ENCODE measurements at regions not wholly inside any gene's neighbourhood (a gene's known extent, or its start where the extent isn't known, plus 50 kb on each side); places are given as distances from the start of the nearest gene placed in this dataset.

DNA sequence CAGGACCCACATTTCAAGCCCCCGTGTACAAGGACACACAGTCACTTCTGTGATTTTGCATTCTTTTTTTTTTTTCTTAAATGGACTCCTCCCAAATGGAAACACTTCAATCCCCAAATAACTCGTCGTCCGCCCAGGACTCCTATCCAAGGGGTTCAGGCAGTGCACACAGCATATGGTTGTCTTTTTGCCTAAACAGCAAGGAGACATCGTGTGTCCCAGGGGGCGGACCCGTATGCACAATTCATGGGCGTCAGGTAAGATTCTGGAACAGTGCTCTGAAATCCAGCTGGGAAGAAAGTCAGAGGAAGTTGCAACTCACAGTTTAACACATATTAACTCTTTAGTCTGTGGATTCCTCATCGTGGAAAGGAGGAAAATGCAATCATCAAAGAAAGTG lies 231.3 kb downstream of the SHOX start:
- peaks cover 5% of the 10 kb centered on the region for H3K9me3 Mint-ChIP-seq (ENCODE audit: low read depth, unreplicated experiment)
- TF ChIP-seq, protein P1, sequence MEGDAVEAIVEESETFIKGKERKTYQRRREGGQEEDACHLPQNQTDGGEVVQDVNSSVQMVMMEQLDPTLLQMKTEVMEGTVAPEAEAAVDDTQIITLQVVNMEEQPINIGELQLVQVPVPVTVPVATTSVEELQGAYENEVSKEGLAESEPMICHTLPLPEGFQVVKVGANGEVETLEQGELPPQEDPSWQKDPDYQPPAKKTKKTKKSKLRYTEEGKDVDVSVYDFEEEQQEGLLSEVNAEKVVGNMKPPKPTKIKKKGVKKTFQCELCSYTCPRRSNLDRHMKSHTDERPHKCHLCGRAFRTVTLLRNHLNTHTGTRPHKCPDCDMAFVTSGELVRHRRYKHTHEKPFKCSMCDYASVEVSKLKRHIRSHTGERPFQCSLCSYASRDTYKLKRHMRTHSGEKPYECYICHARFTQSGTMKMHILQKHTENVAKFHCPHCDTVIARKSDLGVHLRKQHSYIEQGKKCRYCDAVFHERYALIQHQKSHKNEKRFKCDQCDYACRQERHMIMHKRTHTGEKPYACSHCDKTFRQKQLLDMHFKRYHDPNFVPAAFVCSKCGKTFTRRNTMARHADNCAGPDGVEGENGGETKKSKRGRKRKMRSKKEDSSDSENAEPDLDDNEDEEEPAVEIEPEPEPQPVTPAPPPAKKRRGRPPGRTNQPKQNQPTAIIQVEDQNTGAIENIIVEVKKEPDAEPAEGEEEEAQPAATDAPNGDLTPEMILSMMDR (IDR thresholded peaks at IDR 0.05; ENCODE audit: unreplicated experiment): no peak
- H3K27me3 Mint-ChIP-seq (ENCODE audit: unreplicated experiment): no peaks in the 10 kb centered on the region
- no peak overlapping the region for H3K4me3 Mint-ChIP-seq (ENCODE audit: low read depth, unreplicated experiment)
- intact Hi-C loops (cut with micrococcal nuclease; ENCODE audit: unreplicated experiment): no loop called here
- DNase-seq: no peak
- CTCF ChIA-PET: no interaction called here
- no peaks in the 10 kb centered on the region for H3K4me1 Mint-ChIP-seq (ENCODE audit: low read depth, unreplicated experiment)
- no peaks in the 10 kb centered on the region for H3K36me3 Mint-ChIP-seq (ENCODE audit: insufficient read depth, unreplicated experiment)
- no TSS peak for BruUV-seq (replicated peaks)
- no peak overlapping the region for H3K27ac Mint-ChIP-seq (ENCODE audit: unreplicated experiment)

DNA sequence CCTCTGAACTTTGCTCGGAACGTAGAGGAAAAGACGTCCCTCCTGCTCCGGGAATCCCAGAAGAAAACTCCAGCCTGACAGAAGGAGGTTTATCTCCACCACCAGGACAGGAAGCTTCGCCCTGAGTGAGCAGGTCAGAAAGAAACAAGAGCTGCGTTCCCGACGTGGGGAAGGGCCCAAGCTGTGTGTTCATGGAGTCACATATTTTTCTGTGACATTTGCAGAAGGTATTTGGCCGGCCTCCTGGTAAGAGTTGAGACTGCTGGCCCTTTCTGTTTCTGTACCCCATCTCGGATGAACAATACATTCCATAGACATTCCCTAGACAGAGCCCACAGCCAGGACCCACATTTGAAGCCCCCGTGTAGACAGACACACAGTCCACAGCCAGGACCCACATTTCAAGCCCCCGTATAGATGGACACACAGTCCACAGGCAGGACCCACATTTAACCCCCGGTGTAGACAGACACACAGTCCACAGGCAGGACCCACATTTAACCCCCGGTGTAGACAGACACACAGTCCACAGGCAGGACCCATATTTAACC lies 230.8 kb downstream of the SHOX start:
- no peak overlapping the region for H3K27ac Mint-ChIP-seq (ENCODE audit: unreplicated experiment)
- intact Hi-C loops (cut with micrococcal nuclease; ENCODE audit: unreplicated experiment): no loop called here
- no peaks in the 10 kb centered on the region for H3K27me3 Mint-ChIP-seq (ENCODE audit: unreplicated experiment)
- H3K4me3 Mint-ChIP-seq (ENCODE audit: low read depth, unreplicated experiment): no peak overlapping the region
- TF ChIP-seq, protein P1 (IDR thresholded peaks at IDR 0.05; ENCODE audit: unreplicated experiment): no peak
- CTCF ChIA-PET: no interaction called here
- H3K4me1 Mint-ChIP-seq (ENCODE audit: low read depth, unreplicated experiment): no peaks in the 10 kb centered on the region
- peaks cover 5% of the 10 kb centered on the region for H3K9me3 Mint-ChIP-seq (ENCODE audit: low read depth, unreplicated experiment)
- BruUV-seq (replicated peaks): no TSS peak
- H3K36me3 Mint-ChIP-seq (ENCODE audit: insufficient read depth, unreplicated experiment): no peaks in the 10 kb centered on the region
- no peak for DNase-seq

- no peak overlapping the region for H3K27ac Mint-ChIP-seq (ENCODE audit: unreplicated experiment)
- BruUV-seq (replicated peaks): no TSS peak
- no peaks in the 10 kb centered on the region for H3K27me3 Mint-ChIP-seq (ENCODE audit: unreplicated experiment)
- DNase-seq: no peak
- no peaks in the 10 kb centered on the region for H3K4me1 Mint-ChIP-seq (ENCODE audit: low read depth, unreplicated experiment)
- H3K9me3 Mint-ChIP-seq (ENCODE audit: low read depth, unreplicated experiment): peaks cover 5% of the 10 kb centered on the region
- TF ChIP-seq, protein P1 (IDR thresholded peaks at IDR 0.05; ENCODE audit: unreplicated experiment): no peak
- no peaks in the 10 kb centered on the region for H3K36me3 Mint-ChIP-seq (ENCODE audit: insufficient read depth, unreplicated experiment)
- intact Hi-C loops (cut with micrococcal nuclease; ENCODE audit: unreplicated experiment): no loop called here
- no peak overlapping the region for H3K4me3 Mint-ChIP-seq (ENCODE audit: low read depth, unreplicated experiment)
- CTCF ChIA-PET: no interaction called here
Observed at GRCh38 chrX:859329-859728, 228.7 kb downstream of the SHOX start.

GRCh38 chrX:858542-859078 lies 228.0 kb downstream of the SHOX start:
- H3K4me3 Mint-ChIP-seq (ENCODE audit: low read depth, unreplicated experiment): no peak overlapping the region
- no peaks in the 10 kb centered on the region for H3K4me1 Mint-ChIP-seq (ENCODE audit: low read depth, unreplicated experiment)
- H3K36me3 Mint-ChIP-seq (ENCODE audit: insufficient read depth, unreplicated experiment): no peaks in the 10 kb centered on the region
- no peak overlapping the region for H3K27ac Mint-ChIP-seq (ENCODE audit: unreplicated experiment)
- no TSS peak for BruUV-seq (replicated peaks)
- DNase-seq: no peak
- intact Hi-C loops (cut with micrococcal nuclease; ENCODE audit: unreplicated experiment): no loop called here
- CTCF ChIA-PET: no interaction called here
- peaks cover 5% of the 10 kb centered on the region for H3K9me3 Mint-ChIP-seq (ENCODE audit: low read depth, unreplicated experiment)
- H3K27me3 Mint-ChIP-seq (ENCODE audit: unreplicated experiment): no peaks in the 10 kb centered on the region
- TF ChIP-seq, protein P1 (IDR thresholded peaks at IDR 0.05; ENCODE audit: unreplicated experiment): no peak
